H54 (cell line): ENCODE measurements at regions not wholly inside any gene's neighbourhood (a gene's known extent, or its start where the extent isn't known, plus 50 kb on each side); places are given as distances from the start of the nearest gene placed in this dataset.
A peak's percentile ranks its signal among the peaks of the same experiment; 100 is the strongest.
"Not testable (repeated sequence)": the region's sequence is repeated elsewhere in the genome, so short reads cannot be mapped to it uniquely, and the experiment has no call there.

ENCODE experiments used
- DNase-seq: peaks from one replicate; pipeline ENCODE4 v3.0.0; 2011; ENCODE audit warnings: low spot score, mixed read lengths; ENCODE audit not compliant: insufficient read length
- FAIRE-seq: peaks from 3 replicates; lab custom pipeline; 2011; peaks lifted over from hg19 to GRCh38; lab: Jason Lieb, UNC
- POLR2A ChIP-seq: IDR thresholded peaks from 2 replicates; pipeline ENCODE4 v1.6.1; 2011; ENCODE audit warnings: low read depth, mild to moderate bottlenecking, low read length

DNA sequence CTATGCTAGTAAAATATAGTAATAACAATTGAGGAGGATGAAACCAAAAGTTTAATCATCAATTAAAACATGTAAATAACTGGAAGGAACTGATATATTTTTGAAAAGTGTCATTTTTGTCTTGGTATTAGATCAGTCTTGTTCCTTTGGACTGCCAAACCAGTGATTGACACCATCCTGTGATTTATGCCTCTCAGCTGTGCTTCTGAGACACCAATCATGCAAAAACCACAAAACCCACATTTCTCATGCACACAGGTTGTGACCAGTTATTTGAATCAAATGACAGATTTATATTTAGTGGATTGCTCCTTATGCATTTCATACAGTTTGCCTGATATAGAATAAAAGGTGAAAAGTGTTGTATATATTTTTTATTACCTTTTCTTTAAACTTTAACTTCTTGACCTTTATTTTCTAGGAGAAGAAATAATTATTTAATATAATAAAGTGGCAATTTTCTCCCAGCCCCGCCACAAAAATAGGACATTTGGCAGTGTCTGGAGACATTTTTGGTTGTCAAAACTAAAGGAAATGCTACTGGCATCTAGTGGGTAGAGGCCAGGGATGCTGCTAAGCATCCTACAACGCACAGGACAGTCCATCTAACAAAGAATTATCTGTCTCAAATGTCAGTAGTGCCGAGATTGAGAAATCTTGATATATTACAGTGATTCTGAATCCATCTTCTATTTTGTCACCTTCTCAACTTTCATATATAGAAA, 383.6 kb downstream of the BCKDHB start:
- FAIRE-seq (no peak), DNase-seq (no peak)
- no peak for TF ChIP-seq POLR2A

- DNase-seq = no peak
- no peak for FAIRE-seq
- TF ChIP-seq POLR2A = no peak
Measured at GRCh38 chr6:80488190-80488589, 381.7 kb downstream of the BCKDHB start.

GRCh38 chr6:80485494-80485893, 379.0 kb downstream of the BCKDHB start:
- not testable (repeated sequence) for DNase-seq, FAIRE-seq

GRCh38 chr6:80482056-80482455, 375.6 kb downstream of the BCKDHB start:
- no peak for TF ChIP-seq POLR2A
- DNase-seq (no peak), FAIRE-seq (no peak)

DNA sequence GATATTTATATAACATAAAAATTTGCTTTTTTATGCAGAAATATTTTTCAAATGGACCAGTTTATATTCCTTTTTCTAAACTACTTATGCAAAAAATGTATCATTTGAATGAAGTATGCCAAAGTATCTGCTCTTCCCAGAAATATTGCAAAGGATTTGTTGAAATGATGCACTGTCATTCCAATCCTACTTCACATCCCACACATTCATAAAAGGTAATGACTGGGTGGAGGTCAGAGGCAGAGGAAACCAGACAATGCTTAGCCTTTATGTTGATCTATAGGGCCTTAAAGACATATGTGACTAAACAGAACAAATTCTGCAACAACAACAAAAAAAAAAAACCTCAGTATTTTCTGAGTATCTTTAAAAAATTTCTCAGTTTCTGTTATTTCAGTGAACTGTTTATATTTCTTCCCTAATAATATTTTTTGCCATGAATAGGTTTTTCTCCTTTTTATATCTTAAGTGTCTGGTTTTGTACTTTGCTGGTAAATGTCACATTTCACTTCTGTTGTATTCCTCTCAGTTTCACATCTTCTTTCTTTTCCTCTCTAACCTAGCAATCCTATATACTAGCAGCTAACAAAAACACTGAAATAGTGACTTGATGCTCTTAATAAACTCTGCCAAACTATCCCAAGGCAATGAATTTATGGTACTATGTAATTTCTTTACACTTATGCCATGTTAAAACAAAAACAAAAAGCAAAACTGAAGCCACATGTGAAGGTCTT, 374.1 kb downstream of the BCKDHB start:
- no peak for TF ChIP-seq POLR2A
- FAIRE-seq (peak; percentile 30), DNase-seq (no peak)

GRCh38 chr6:80478030-80478429, 371.6 kb downstream of the BCKDHB start:
- DNase-seq (no peak), FAIRE-seq (peak; percentile 82)
- TF ChIP-seq POLR2A = no peak

GRCh38 chr6:80477591-80477990, 371.1 kb downstream of the BCKDHB start:
- TF ChIP-seq POLR2A = no peak
- peak; percentile 43 for FAIRE-seq
- no peak for DNase-seq

- DNase-seq = no peak
- FAIRE-seq = no peak
- no peak for TF ChIP-seq POLR2A
Measured at GRCh38 chr6:80472271-80472670, 365.8 kb downstream of the BCKDHB start.

- TF ChIP-seq POLR2A = no peak
- FAIRE-seq (no peak), DNase-seq (no peak)
Measured at GRCh38 chr6:80469977-80470376, 363.5 kb downstream of the BCKDHB start.

DNA sequence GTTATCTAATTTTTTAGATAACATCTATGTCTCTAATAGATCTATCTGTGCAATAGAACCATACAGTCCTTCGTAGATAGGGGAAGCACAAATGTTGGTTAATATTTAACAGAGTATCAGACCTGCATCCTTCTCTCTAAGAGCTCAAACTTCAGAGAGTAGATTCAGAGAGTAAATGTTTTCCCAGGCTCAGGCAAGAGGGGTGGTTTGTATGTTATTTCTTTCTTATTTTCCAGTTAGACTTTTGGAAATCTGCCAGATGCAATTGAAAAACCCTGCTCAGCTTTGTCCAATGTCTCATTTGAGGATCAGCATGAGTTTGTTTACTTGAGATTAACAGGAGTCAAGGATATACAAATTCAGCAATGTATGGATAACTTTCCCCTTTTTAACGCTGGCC, 361.9 kb downstream of the BCKDHB start:
- no peak for DNase-seq
- no peak for TF ChIP-seq POLR2A
- no peak for FAIRE-seq

DNA sequence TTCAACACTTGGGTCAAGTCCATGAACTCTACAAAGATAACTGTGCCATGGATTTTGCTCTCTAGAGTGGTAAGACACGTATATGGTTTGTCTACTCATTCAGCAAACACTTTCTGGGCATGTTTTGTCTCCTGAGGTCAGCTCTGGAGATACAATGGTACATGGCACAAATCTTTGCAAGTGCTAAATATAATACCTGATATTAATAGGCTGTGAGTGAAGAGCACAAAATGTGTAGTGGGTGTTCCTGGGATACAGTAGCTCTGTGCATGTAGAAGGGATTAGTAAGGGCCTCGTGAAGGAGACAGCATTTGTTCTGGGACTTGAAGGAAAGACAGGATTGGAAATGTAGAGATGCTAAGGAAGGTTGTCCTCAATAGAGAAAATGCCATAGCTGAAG, 360.9 kb downstream of the BCKDHB start:
- TF ChIP-seq POLR2A = no peak
- no peak for FAIRE-seq
- no peak for DNase-seq

- no peak for DNase-seq
- TF ChIP-seq POLR2A = no peak
- no peak for FAIRE-seq
Measured at GRCh38 chr6:80466981-80467380, 360.5 kb downstream of the BCKDHB start.

DNA sequence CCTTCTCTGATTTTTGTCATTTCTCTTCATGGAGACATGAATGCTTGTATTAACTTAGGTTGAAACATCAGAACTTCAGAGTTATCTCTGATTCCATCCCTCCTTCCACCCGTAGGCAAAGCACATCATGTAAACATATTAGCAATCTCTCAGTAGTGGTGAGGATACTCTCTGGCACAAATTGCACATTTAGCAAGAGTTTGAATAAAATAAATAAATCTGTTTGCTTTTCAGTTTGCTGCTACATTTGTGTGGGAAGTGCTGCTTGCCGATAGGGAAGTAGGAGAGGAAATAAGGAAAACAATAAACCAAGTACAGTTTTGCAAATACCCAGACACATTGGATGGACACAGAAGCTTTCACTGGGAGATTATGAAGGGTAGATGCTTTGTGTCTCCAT, 359.0 kb downstream of the BCKDHB start:
- no peak for FAIRE-seq
- no peak for DNase-seq
- no peak for TF ChIP-seq POLR2A

GRCh38 chr6:80464901-80465300, 358.4 kb downstream of the BCKDHB start:
- TF ChIP-seq POLR2A = no peak
- DNase-seq (no peak), FAIRE-seq (no peak)

DNA sequence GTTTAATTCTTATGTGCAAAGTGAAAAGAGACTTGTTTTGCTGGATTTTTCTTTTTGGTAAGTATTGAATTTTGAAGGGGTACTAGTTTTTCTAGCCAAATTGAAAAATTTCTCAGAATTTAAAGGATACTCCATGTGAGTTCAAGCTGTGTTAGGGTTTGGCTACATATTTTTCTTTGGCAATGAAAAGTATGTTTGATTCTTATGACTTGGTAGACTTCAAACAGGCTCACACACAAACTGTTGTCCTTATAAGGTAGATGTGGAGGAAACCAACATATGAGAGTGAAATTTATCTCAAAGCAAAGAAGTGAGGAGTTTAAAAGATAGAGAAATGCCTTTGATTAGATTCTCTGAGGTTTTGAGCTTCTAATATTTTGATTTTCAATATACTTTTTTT, 356.7 kb downstream of the BCKDHB start:
- FAIRE-seq (no peak), DNase-seq (no peak)
- no peak for TF ChIP-seq POLR2A
